Keratinocyte (primary cell): ENCODE measurements at regions not wholly inside any gene's neighbourhood (a gene's known extent, or its start where the extent isn't known, plus 50 kb on each side); places are given as distances from the start of the nearest gene placed in this dataset.

Experiments used
- DNase-seq: peaks from one replicate; pipeline ENCODE4 v3.0.0-alpha.2; 2011; ENCODE audit warnings: low read depth, missing footprints, low spot score
- FAIRE-seq: peaks from 2 replicates; lab custom pipeline; 2011; peaks lifted over from hg19 to GRCh38; lab: Jason Lieb, UNC
- H2AFZ ChIP-seq: 2 replicates; pipeline ENCODE4 v1.6.0; 2012; ENCODE audit warnings: low read length, control low read depth, inconsistent platforms; ENCODE audit not compliant: control insufficient read depth
- H3K27ac ChIP-seq: 2 replicates; pipeline ENCODE4 v1.5.1; 2011; ENCODE audit warnings: low read length; ENCODE audit not compliant: control insufficient read depth, insufficient read depth
- H3K27me3 ChIP-seq: 3 replicates; pipeline ENCODE4 v1.6.0; 2011; ENCODE audit warnings: low read length; ENCODE audit not compliant: control insufficient read depth, insufficient read depth; ENCODE audit errors: extremely low read depth
- H3K36me3 ChIP-seq, 2 experiments: 2 replicates in 1 of 2; 3 replicates in 1 of 2; pipeline ENCODE4 v1.5.1; 2011; ENCODE audit warnings: low read length in 2 of 2, mild to moderate bottlenecking in 1 of 2; ENCODE audit not compliant: control insufficient read depth in 2 of 2, insufficient read depth in 2 of 2; ENCODE audit errors: extremely low read depth in 1 of 2
- H3K4me1 ChIP-seq: 3 replicates; pipeline ENCODE4 v1.5.1; 2011; ENCODE audit warnings: low read length; ENCODE audit not compliant: control insufficient read depth, insufficient read depth; ENCODE audit errors: extremely low read depth
- H3K4me2 ChIP-seq: 3 replicates; pipeline ENCODE4 v1.6.0; 2011; ENCODE audit warnings: low read depth, low read length; ENCODE audit not compliant: control insufficient read depth, insufficient read depth; ENCODE audit errors: extremely low read depth
- H3K4me3 ChIP-seq, 3 experiments: fragments of 200-600 bp in 1 of 3; sonication (generic) in 1 of 3; 2 replicates in 2 of 3; 3 replicates in 1 of 3; pipeline ENCODE4 v1.5.1; 2011 to 2016; ENCODE audit warnings: low read length in 3 of 3, mild to moderate bottlenecking in 3 of 3, control low read depth in 2 of 3, inconsistent platforms in 1 of 3, low read depth in 1 of 3, mixed read lengths in 1 of 3, mixed run types in 1 of 3, moderate library complexity in 1 of 3; ENCODE audit not compliant: control insufficient read depth in 2 of 3, insufficient read depth in 2 of 3; ENCODE audit errors: extremely low read depth in 1 of 3
- H3K79me2 ChIP-seq: 2 replicates; pipeline ENCODE4 v1.6.0; 2012; ENCODE audit warnings: low read length; ENCODE audit not compliant: control insufficient read depth, insufficient read depth
- H3K9ac ChIP-seq: 3 replicates; pipeline ENCODE4 v1.6.0; 2011; ENCODE audit warnings: low read length; ENCODE audit not compliant: control insufficient read depth, insufficient read depth; ENCODE audit errors: extremely low read depth
- H3K9me1 ChIP-seq: 3 replicates; pipeline ENCODE4 v1.6.0; 2011; ENCODE audit warnings: low read length; ENCODE audit not compliant: control insufficient read depth, insufficient read depth; ENCODE audit errors: extremely low read depth
- H3K9me3 ChIP-seq: 2 replicates; pipeline ENCODE4 v1.5.1; 2012; ENCODE audit warnings: low read depth, low read length; ENCODE audit not compliant: control insufficient read depth
- H4K20me1 ChIP-seq: 3 replicates; pipeline ENCODE4 v1.6.0; 2011; ENCODE audit warnings: low read length; ENCODE audit not compliant: control insufficient read depth, insufficient read depth; ENCODE audit errors: extremely low read depth
- EZH2 ChIP-seq: IDR thresholded peaks from one replicate; pipeline ENCODE4 v1.6.1; 2012; ENCODE audit warnings: inconsistent platforms, mild to moderate bottlenecking, low read length, moderate library complexity
- dilution Hi-C: fragments of 300-500 bp; cut with MboI; formaldehyde crosslinking; loops from one replicate; pipeline ENCODE4 v1.7.0; 2020; ENCODE audit warnings: low sequenced_read_pairs; ENCODE audit not compliant: extremely low pct_ligation_motif_present
- TF ChIP-seq, protein P1 (sequence below), 3 experiments: IDR thresholded peaks in 1 of 3; conservative IDR thresholded peaks in 1 of 3; optimal IDR thresholded peaks in 1 of 3; 2 replicates in 2 of 3; 3 replicates in 1 of 3; pipeline versions ENCODE3 to v1.5.1; 2011; ENCODE audit warnings: low read length in 3 of 3, mild to moderate bottlenecking in 3 of 3, moderate library complexity in 2 of 3, control low read depth in 1 of 3, inconsistent platforms in 1 of 3; ENCODE audit not compliant: insufficient read depth in 2 of 3; ENCODE audit errors: extremely low read depth in 1 of 3

DNA sequence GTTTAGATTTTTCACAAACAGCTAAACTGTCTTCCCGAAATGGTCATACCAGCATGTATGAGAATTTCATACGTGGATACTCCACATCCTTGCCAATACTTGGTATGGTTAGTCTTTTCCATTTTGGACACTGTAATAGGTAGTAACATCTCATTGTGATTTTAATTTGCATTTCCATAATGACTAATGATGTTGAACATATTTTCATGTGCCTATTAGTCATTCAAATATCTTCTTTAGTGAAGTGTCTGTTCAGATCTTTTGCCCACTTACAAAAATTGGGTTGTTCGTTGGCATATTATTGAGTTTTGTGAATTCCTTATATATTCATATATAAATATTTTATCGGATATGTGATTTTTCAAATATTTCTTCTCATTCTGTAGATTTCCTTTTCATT, 78.0 kb upstream of the GNG2 start:
- TF ChIP-seq, protein P1, sequence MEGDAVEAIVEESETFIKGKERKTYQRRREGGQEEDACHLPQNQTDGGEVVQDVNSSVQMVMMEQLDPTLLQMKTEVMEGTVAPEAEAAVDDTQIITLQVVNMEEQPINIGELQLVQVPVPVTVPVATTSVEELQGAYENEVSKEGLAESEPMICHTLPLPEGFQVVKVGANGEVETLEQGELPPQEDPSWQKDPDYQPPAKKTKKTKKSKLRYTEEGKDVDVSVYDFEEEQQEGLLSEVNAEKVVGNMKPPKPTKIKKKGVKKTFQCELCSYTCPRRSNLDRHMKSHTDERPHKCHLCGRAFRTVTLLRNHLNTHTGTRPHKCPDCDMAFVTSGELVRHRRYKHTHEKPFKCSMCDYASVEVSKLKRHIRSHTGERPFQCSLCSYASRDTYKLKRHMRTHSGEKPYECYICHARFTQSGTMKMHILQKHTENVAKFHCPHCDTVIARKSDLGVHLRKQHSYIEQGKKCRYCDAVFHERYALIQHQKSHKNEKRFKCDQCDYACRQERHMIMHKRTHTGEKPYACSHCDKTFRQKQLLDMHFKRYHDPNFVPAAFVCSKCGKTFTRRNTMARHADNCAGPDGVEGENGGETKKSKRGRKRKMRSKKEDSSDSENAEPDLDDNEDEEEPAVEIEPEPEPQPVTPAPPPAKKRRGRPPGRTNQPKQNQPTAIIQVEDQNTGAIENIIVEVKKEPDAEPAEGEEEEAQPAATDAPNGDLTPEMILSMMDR (optimal IDR thresholded peaks at IDR 0.05 in 1 of 3, IDR thresholded peaks at IDR 0.05 in 1 of 3, conservative IDR thresholded peaks at IDR 0.05 in 1 of 3; ENCODE audit: extremely low read depth in 1 of 3, insufficient read depth in 2 of 3, low read length in 3 of 3): no peak
- TF ChIP-seq EZH2: no peak

DNA sequence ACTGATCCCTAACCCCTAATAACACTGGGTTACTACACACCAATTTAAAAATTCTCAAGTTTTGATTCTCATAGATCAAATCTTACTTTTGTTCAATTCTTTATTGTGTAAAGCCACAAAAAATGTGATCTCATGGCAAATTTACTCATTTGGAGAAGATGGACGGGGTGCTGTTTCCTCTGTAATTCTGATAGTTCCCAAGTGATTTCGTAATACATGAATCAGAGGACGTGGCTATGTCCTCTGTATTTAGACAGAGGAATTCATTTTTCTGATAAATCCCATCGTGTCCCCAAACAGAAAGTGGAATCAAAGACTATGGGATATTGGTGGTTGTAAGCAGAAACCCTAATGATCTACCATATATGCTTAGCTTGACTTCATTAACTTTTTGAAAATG, 76.6 kb upstream of the GNG2 start:
- DNase-seq: no peak
- H3K4me2 ChIP-seq: no peak overlapping the region
- H3K9me1 ChIP-seq: no peaks in the 10 kb centered on the region
- peaks cover 16% of the 10 kb centered on the region for H3K27me3 ChIP-seq
- no peaks in the 10 kb centered on the region for H4K20me1 ChIP-seq
- no peaks in the 10 kb centered on the region for H3K79me2 ChIP-seq
- H3K9ac ChIP-seq: no peak overlapping the region
- TF ChIP-seq, protein P1 (optimal IDR thresholded peaks at IDR 0.05 in 1 of 3, IDR thresholded peaks at IDR 0.05 in 1 of 3, conservative IDR thresholded peaks at IDR 0.05 in 1 of 3; ENCODE audit: extremely low read depth in 1 of 3, insufficient read depth in 2 of 3, low read length in 3 of 3): no peak
- TF ChIP-seq EZH2: no peak
- H3K9me3 ChIP-seq: peaks cover 5% of the 10 kb centered on the region
- H3K27ac ChIP-seq: no peak overlapping the region
- no peaks in the 10 kb centered on the region for H3K36me3 ChIP-seq
- no peak overlapping the region for H2AFZ ChIP-seq
- dilution Hi-C loops: no loop called here
- H3K4me3 ChIP-seq: no peak overlapping the region
- FAIRE-seq: no peak
- H3K4me1 ChIP-seq: no peaks in the 10 kb centered on the region

More for the DNA sequence above, 78.0 kb upstream of the GNG2 start:
- Histone ChIP-seq H3K79me2 (no peaks in the 10 kb centered on the region), H3K4me1 (no peaks in the 10 kb centered on the region), H3K9ac (no peak overlapping the region), H3K4me2 (no peak overlapping the region), H3K4me3 (no peak overlapping the region), H3K36me3 (no peaks in the 10 kb centered on the region), H2AFZ (no peak overlapping the region), H4K20me1 (no peaks in the 10 kb centered on the region), H3K9me1 (no peaks in the 10 kb centered on the region), H3K9me3 (peaks cover 5% of the 10 kb centered on the region), H3K27ac (no peak overlapping the region), H3K27me3 (peaks cover 13% of the 10 kb centered on the region)
- FAIRE-seq (no peak), DNase-seq (no peak)
- dilution Hi-C loops: no loop called here
